HG03575 (cell line): ENCODE measurements at regions not wholly inside any gene's neighbourhood (a gene's known extent, or its start where the extent isn't known, plus 50 kb on each side); places are given as distances from the start of the nearest gene placed in this dataset.
"Not testable (repeated sequence)": the region's sequence is repeated elsewhere in the genome, so short reads cannot be mapped to it uniquely, and the experiment has no call there.

ENCODE experiments used
- ATAC-seq: cut with Tn5 transposase; IDR thresholded peaks from one replicate; pipeline ENCODE4 v1.9.1; 2021; ENCODE audit not compliant: unreplicated experiment, insufficient number of reproducible peaks, low FRiP score; ENCODE audit errors: extremely low read depth

- ATAC-seq: no peak
Measured at GRCh38 chr16:85231959-85232358, 119.7 kb upstream of the CIBAR2 start.

- no peak for ATAC-seq
Measured at GRCh38 chr16:85232369-85233142, 120.3 kb upstream of the CIBAR2 start.

GRCh38 chr16:85233516-85233915 is 121.2 kb upstream of the CIBAR2 start:
- ATAC-seq: no peak

GRCh38 chr16:85234310-85235204 is 122.3 kb upstream of the CIBAR2 start:
- ATAC-seq: no peak

- no peak for ATAC-seq
Measured at GRCh38 chr16:85235991-85236817, 123.9 kb upstream of the CIBAR2 start.

- no peak for ATAC-seq
Measured at GRCh38 chr16:85236818-85237150, 124.5 kb upstream of the CIBAR2 start.

GRCh38 chr16:85237817-85238216 is 125.5 kb upstream of the CIBAR2 start:
- ATAC-seq: no peak

GRCh38 chr16:85238233-85238647 is 126.0 kb upstream of the CIBAR2 start:
- no peak for ATAC-seq

GRCh38 chr16:85239239-85239638 is 127.0 kb upstream of the CIBAR2 start:
- no peak for ATAC-seq

- ATAC-seq: no peak
Measured at GRCh38 chr16:85239871-85240270, 127.6 kb upstream of the CIBAR2 start.

GRCh38 chr16:85240982-85241924 is 129.0 kb upstream of the CIBAR2 start:
- no peak for ATAC-seq

- ATAC-seq: no peak
Measured at GRCh38 chr16:85242140-85242539, 129.9 kb upstream of the CIBAR2 start.

- no peak for ATAC-seq
Measured at GRCh38 chr16:85243308-85243707, 131.0 kb upstream of the CIBAR2 start.

GRCh38 chr16:85244452-85244851 is 132.2 kb upstream of the CIBAR2 start:
- ATAC-seq: not testable (repeated sequence)

GRCh38 chr16:85245307-85246172 is 133.3 kb upstream of the CIBAR2 start:
- no peak for ATAC-seq

GRCh38 chr16:85246473-85246872 is 134.2 kb upstream of the CIBAR2 start:
- ATAC-seq: no peak

- no peak for ATAC-seq
Measured at GRCh38 chr16:85246973-85247372, 134.7 kb upstream of the CIBAR2 start.

- no peak for ATAC-seq
Measured at GRCh38 chr16:85248342-85248741, 136.1 kb upstream of the CIBAR2 start.
